PC-3 (cell line): ENCODE measurements at regions not wholly inside any gene's neighbourhood (a gene's known extent, or its start where the extent isn't known, plus 50 kb on each side); places are given as distances from the start of the nearest gene placed in this dataset.

Experiments
- CTCF ChIP-seq: fragments of 300-600 bp; sonication (generic); conservative IDR thresholded peaks from 2 replicates; pipeline ENCODE4 v1.5.1; 2017; ENCODE audit warnings: antibody characterized with exemption, low read depth, mild to moderate bottlenecking, low read length
- EZH2phosphoT487 ChIP-seq: fragments of 300-600 bp; sonication (generic); IDR thresholded peaks from 2 replicates; pipeline ENCODE4 v1.6.1; 2018; ENCODE audit warnings: mild to moderate bottlenecking, antibody characterized with exemption, low read length, borderline replicate concordance

GRCh38 chr15:25937796-25938195, 74.7 kb upstream of the ATP10A start:
- TF ChIP-seq CTCF, result no peak
- no peak for TF ChIP-seq EZH2phosphoT487
